SKM-1 treated with dmso at 0.1 percent for 144 hours (cell line): ENCODE measurements at regions not wholly inside any gene's neighbourhood (a gene's known extent, or its start where the extent isn't known, plus 50 kb on each side); places are given as distances from the start of the nearest gene placed in this dataset.

Source experiments
- DNase-seq: peaks from one replicate; lab custom pipeline; 2025; ENCODE audit not compliant: unreplicated experiment; lab: John Stamatoyannopoulos, UW

DNA sequence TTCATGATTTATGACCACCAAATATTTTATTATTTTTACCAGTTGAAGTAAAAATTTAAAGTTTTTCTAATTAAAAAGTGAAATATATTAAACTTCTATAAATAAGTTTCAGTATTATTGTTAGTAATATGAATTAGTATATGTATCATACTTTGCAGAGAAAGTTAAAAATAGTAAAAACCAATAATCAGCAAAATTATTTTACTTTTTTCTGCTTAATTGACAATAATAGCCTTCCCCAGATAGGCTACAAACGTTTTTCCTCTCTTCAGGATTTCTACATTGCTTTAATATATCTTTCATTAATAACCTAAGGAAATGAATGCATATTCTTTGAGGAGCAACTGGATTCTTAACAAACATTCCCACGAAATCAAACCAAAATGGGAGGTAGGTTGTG lies 543.5 kb downstream of the ETNK1 start:
- DNase-seq: no peak

DNA sequence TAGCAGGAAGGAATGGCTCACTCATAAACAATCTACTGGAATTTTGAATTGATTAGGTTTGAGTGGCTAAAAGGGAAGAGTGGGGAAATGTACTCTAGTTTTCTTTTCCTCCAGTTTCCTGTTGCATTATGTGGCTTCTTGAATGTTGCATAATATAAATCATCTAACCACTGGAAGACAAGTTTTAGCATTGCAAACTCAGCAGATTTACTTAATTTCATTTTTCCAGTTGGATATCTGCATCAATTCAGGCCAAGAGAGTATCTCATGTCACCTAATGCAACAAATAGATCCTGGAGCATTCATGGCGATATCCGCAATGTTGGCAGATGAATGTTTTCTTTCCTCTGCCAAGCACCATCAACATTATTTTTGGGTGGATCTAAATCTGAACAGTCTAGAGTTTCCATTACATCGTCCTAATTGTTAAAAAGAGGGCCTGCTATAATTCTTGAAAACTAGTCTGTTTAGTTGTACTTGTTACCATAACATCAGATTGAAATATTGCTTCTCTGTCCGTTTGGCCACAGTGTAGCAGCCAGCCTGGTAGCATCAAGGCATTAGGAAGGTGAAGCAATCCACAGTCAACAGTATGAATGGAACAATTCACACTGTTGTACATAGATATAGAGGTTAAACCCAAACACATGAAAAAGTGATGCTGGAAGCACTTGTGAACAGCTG lies 544.2 kb downstream of the ETNK1 start:
- DNase-seq: no peak

DNA sequence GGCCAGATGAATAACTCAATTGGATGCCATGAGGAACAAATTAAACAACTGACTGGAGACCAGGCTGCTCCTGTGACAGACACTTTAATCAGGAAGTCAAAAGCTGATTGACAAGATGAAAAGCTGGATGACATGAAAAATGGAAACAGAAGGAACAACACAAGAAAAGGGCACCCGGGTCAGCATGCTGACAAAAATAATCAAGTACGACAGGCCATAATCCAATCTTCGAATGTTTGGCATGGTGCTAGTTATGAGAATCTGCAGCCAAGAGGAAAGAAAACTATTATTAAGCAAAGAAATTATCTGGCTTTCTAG lies 544.7 kb downstream of the ETNK1 start:
- no peak for DNase-seq

DNA sequence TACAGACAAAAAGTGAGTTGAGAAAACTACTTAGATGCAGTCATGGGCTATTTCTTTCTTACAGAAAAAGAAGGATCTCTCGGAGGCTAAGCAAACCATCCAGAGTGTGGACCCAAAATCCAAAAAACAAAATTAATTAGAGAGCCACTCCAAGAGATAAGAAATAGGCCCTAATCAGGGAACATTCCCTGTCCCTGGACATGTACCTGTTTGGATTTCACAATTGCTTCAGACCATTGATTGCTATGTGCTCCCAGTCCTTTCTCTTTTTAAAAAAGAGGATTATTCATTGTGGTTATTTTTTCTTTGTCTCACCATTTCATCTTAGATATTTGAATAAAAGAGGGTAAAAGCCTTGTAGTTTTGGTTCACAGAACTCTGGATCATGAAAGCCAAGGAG lies 549.9 kb downstream of the ETNK1 start:
- DNase-seq: no peak

DNA sequence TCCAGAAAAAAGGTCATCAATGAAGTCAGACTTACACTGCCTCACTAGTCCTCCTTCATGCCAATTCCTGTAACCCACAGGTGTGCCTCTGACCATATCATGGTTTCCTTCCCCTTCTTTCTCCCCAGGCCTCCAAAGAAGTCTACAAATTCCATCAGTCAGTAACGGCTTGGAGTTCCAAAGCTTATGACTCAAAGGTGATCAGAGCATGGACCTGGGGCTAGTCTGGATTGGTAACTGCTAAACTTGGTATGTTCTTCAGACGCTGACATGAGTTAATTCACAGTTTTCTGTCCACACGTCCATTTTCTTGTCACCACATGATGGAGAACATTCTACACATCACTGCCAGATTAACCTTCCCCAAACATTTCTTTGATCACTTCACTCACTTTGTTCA lies 560.4 kb downstream of the ETNK1 start:
- no peak for DNase-seq

DNA sequence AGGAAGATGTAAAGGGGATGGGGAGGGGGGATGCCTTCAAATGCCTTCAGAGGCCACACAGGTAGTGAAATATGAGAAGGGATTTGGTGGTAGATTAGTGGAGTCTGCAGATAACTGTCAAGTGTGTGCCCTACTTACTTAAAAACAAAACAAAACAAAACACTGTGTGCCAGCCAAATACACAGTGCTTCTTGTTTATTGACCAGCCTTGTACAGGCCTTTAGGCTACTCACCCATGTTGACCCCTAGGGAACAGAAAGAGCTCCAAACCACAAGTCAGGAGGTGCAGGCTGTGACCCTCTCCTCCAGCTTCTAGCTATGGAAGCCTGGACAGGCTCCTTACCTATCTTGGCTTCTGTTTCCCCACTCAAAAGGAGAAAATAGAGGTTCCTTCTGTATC lies 562.0 kb downstream of the ETNK1 start:
- no peak for DNase-seq

DNA sequence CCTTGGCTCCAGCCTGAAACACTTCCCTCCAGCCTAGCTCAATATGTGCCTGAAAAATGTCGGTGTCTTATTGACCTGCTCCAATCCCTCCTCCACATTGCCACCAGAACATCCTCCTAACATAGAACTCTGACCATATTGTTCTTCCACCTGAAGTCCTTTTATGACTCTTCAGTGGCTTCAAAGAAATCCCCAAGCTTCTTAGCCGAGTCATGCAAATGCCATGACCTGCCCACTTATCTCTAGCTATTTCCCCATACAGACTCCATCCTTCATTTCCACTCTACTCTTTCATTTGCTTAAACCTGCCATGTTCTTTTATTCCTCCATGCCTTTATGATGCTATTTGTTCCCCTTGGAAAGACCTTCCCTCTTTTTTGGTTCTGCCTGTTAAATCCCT lies 568.6 kb downstream of the ETNK1 start:
- DNase-seq: no peak

DNA sequence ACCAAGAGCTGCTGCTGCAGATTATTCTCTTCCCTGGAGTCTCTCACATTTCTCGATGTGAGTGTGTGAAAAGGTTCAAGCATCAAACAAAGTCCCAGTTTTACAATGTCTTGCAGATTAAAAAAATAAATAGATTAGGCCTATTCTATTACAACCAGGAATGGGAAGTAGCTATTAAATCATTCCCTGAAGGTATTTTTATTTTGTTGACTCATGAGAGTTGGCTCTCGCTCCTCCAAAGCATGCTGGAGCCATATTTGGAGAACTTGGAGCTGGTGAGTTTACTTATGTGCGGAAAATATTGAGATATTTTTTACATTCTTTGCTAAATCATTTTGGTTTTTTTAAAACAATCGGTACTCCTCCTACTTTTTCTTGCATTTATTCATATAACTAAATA lies 572.3 kb downstream of the ETNK1 start:
- no peak for DNase-seq

DNA sequence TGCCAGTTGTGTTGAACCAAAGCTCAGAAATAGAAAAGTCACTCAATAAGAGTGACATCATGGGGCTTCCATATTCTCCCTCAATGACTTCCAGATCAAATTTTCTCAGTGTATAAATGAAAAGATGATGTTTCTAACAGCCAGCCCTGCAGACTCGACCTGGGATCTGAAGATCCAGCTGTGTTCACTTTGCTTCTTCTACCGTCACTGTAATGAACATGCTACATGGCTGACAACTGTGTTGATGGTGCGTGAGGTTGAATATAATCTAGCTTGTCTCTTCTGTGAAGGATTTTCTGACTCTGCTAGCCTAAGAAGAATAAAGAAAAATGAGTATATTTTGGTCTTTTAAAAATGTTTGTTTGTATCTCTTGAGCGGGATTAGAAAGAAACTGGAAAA lies 577.8 kb downstream of the ETNK1 start:
- DNase-seq: no peak

DNA sequence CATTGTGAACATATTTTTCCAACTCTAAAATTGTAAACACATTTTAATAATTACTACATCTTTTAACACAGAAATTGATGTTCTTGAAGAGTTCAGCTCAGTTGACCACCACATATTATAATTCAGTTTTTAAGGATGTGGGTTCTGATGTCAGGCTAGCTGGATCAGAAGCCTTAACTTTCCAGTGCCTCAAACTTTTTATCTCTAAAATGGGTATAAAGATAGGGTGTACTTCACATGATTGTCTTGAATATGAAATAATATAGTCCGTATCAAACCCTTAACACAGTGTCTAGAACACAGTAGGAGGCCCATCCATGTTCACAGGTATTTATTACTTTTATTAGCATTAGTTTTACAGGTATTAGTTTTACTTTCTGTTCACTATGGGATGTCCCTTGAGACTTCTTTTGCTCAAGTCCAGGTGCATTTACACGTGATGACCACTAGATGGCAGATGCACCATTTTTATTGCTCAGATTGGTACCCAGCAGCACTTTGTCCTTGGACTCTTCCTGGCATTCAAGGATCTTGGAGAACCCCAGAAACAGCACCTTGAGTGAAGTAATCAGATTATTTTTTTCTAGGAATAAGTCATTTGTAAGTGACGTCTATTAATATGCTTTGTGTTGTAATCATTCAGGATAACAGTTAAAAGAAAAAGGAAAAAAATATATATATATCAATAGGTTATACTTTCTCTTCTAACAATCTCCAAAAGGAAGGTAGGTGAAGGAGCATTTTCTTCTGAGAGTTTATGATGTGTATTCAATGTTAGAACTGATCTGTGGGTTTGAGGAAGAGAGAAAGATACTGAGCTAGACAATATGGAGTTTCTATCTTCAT lies 580.2 kb downstream of the ETNK1 start:
- DNase-seq: peak; percentile 18

DNA sequence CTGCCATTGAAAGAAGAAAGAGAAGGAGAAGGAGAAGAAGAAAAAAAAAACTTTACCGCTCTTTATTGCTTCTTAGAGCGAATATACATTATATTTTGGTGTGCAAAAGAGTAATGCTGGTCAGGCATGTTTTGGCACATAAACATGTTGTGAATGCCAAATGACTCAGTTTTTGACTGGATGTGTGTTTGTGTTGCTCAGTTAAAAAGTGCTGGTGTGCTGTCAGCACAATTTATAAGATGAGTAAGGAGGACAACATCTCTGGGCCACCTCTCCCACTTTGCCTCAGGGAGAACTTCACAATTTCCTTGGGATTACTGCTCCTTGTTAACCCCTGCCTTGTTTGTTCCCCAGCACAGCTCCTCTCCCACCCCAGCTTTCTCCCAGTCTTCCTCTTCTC lies 584.8 kb downstream of the ETNK1 start:
- DNase-seq: no peak

DNA sequence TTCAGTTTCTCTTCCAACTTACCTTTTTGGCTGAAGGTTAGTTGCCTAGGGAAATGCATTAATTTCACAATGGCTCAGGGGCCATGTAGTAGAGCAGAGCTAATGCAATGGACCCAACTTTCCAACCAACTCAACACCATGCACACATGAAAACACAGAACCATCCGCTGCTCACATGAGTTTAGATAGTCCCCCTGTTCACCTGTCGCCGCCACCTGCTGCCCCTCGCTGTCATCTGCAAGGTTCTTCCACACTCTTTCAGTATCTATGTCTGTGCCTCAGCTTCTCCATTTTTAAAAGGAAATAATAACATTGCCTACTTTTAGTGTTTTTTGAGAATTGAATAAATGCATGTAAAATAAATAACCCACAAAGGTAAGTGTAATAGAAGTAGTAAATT lies 585.6 kb downstream of the ETNK1 start:
- DNase-seq: no peak

DNA sequence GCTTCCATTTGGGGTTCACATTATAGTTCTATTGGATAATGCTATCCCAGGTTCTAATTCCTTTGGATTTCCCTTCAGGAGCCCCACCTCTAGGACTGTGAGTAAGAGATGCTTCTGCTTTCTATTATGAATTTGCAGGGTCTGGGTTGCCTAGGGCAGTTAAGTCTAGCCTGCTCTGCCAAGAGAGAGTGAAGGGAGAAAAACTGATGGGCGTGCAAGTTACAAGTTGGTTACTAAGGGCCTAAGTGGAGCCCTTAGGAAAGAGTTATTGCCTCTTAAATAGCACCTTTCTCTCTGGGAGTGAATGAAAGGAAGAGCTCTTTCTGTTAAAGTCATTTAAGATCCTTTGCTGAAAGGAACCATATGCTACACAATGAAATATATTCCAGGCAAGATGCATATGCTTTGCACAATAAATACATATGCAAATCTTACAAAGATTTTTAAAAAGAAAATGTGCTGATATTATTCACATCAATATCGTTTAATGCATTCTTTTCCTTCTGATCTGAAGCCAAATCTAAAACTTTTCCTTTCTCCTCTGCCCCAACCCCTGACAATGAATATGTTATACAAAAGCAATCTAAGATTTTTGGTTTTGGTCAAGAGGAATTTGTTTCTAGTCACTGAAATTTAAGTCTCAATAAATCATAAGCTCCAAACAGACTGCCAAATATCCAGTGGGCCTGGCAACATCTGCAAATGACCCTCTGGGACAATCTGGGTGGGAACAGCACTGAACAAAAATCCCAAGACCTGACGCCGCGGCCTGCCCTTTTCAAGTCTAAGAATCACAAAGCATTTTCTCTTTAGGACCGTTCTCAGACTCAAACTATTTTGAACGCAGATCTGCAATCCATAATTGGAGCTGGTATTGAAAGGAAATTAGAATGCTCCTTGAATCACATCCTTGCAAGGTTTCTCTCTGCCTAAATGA lies 586.7 kb downstream of the ETNK1 start:
- no peak for DNase-seq

DNA sequence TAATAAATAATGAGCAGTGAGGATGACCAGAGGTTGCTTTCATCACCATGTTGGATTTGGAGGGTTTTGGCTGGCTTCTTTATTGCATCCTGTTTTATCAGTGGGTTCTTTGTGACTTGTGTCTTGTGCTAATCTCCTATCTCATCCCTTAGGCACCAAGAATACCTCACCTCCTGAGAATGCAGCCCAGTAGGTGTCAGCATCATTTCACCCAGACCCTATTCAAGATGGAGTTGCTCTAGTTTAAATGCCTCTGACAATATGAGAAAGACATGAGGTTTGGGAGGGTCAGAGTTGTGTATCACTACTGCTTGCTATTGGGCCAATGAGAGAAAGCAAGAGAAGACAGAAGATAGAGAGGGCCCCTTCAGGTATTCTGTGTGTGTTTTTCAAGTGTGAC lies 592.2 kb downstream of the ETNK1 start:
- DNase-seq: no peak

DNA sequence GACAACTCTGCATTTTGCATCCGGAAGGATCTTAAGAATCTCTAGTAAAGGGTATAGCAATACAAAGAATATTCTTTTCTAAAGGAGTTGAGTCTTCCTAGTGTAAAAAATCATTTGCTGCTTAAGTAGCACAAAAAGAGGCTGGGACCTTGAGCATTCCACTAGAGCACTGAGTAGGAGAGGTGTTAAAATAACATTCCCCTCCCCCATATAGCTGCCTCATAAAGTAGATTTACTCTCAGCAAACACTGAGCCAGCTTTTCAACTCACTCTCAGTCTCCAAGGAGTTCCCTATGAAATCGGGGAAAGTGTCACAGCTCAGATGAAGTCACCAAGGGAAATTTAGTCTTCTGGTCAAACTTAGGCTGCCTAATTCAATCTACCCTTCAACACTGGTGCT lies 592.7 kb downstream of the ETNK1 start:
- DNase-seq: no peak

DNA sequence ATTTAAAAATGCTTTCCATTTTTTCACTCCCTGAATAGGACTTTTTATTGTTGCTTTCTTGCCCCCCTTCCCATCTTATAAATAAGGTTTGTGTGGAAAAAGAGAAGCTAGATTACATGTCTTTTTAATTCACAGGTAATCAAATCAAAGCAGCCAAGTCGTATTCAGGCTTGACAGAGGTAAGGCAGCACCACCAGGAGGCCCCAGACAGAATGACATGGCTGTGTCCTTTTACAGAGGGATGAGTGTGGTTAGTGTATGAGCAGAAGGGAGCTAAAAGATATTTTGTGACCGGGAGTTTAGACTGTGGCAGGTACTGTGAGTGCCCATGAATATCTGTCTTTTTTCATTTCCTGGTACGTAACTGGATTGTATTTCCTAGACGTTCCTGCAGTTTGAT lies 596.1 kb downstream of the ETNK1 start:
- DNase-seq: no peak

DNA sequence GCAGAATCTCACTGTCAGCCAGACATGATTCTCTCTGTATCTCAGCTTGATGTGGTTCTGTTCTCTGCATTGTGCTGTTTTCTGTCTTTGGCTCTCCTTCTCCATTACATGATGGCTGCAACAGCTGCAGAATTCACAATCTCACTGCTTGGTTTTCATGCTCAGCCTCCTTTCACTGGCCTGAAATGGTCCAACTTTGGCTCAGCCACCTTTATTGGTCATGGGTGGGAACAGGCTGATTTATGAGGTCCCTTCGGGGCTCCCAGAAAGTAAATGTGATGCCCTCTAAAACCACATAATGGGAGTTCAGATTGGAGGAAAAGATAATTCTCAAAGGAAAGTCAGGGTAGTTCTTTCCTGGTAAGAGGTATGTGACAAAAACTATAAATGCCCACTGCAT lies 597.0 kb downstream of the ETNK1 start:
- DNase-seq: no peak

DNA sequence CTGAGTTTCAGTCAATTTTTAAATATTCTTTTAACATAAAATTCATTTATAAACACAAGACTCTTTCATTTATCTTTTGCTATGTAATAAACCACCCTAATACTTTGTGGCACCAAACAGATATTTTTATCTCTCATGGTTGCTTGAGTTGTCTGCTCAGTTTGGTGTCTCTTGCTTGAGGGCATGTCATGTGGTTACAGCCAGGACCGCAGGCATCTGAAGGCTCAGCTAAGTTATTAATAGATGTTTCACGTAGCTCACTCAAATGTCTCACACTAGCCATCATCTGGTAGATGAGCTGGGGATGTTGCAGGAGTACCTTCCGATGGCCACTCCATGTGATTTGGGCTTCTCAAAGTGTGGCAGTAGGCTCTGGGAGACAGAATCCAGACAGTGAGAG lies 597.8 kb downstream of the ETNK1 start:
- no peak for DNase-seq

DNA sequence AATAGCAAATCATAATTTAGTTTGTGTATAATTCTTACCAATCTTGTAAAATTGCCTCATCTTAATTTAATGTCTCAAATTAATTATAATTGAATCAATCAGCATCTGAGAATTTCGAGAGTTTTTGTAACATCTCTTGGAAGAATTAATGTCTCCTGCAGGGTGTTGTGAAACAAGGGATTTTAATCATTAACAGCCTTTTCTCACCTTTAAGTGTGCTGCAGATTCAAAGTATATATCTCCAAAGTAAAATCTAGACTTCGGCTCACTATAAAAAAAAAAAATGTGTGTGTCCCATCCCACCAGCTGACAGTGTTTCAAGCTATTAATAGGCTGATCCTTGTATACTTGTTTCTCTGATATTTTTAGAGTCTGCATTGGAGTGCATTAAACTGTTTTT lies 603.1 kb downstream of the ETNK1 start:
- DNase-seq: no peak

DNA sequence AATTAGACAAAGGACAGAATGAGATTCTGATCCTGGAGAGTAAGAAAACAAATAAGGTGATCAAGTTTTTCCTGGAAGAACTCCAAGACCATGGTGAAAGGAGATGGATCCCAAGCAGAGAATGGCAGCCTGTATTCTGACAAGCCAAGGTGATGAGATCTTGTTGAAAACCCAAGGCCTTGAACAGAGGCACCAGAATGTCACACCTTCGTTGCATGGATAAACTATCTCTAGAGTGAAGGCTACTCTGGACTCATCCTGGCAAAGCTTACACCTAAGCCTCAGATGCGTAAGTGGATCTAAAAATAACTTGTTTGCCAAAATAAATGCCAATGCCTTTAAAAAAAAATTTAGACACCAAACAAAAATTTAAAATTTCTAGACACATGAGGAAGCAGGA lies 605.9 kb downstream of the ETNK1 start:
- DNase-seq: no peak

DNA sequence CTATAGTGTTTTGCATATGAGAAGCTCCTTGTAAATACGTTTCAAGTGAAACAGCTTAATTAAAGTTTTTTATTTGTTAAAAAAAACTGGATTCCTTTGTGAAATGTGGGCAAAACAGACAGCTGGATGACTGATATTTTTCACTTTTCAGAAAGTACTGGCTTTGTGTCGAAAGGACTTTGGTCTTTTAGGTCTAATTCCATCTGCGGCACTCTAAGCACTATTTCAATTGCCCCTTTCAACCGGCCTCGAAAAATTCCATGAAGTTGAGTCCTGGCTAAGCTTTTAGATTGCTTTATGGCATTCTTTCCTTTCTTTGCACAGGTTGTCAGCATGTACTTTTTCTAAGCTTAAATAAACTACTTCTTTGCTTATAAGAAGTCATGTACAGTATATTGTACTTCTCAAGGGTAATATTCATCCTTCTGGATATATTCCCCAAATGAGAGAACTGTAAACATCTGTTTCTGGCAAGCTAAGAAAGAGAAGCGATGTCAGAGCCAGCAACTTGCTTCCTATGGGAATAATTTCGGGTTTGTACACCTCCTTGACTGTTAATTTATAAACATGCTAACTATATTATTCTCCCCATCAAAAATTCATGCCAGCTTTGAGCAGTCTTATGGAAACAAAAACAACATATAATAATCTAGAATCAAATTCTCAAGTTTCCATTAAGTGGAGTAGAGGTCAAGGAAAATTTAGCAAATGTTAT lies 611.3 kb downstream of the ETNK1 start:
- no peak for DNase-seq
